Neutrophil (primary cell): ENCODE measurements at regions not wholly inside any gene's neighbourhood (a gene's known extent, or its start where the extent isn't known, plus 50 kb on each side); places are given as distances from the start of the nearest gene placed in this dataset.

Source experiments
- H3K27ac ChIP-seq: fragments of 200-600 bp; sonication (generic); 2 replicates; pipeline ENCODE4 v1.5.1; 2016; ENCODE audit warnings: mild to moderate bottlenecking, moderate library complexity
- H3K27me3 ChIP-seq: fragments of 200-600 bp; sonication (generic); 2 replicates; pipeline ENCODE4 v1.6.0; 2016; ENCODE audit warnings: mild to moderate bottlenecking
- H3K36me3 ChIP-seq: fragments of 200-600 bp; sonication (generic); 2 replicates; pipeline ENCODE4 v1.5.1; 2017
- H3K4me1 ChIP-seq, 2 experiments: fragments of 200-600 bp in 1 of 2; sonication (generic) in 1 of 2; 1 replicate in 1 of 2; 2 replicates in 1 of 2; pipeline versions ENCODE4 v1.5.1 to v1.6.1; 2013 to 2016; ENCODE audit warnings: low read depth in 1 of 2, low read length in 1 of 2, mild to moderate bottlenecking in 1 of 2, moderate library complexity in 1 of 2; ENCODE audit not compliant: control insufficient read depth in 1 of 2, insufficient read depth in 1 of 2
- H3K4me3 ChIP-seq, 2 experiments: fragments of 200-600 bp in 1 of 2; sonication (generic) in 1 of 2; 1 replicate in 1 of 2; 2 replicates in 1 of 2; pipeline ENCODE4 v1.5.1; 2013 to 2016; ENCODE audit warnings: low read depth in 1 of 2, low read length in 1 of 2, mild to moderate bottlenecking in 1 of 2, moderate library complexity in 1 of 2
- H3K9me3 ChIP-seq: fragments of 200-600 bp; sonication (generic); 2 replicates; pipeline ENCODE4 v1.5.1; 2016
- CTCF ChIP-seq: fragments of 200-600 bp; sonication (generic); IDR thresholded peaks from 2 replicates; pipeline ENCODE4 v1.5.1; 2016; ENCODE audit warnings: antibody characterized with exemption

DNA sequence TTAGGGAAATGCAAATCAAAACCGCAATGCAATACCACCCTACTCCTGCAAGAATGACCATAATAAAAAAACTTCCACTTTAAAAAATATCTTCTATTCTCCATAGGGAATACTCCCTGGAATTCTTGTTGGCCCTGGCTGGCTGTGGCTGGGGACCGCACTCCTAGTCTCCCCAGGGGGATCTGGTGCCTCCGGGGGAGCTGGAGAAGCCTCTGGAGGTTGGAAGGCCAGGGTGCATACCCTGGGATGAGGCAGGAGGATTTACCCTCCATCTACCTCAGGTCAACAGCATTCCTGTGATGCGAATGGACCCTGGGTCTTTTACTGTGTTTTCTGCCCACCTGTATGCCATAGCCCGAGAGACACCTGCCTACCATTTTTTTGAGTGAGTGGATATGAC lies 120.0 kb upstream of the ZNF536 start:
- H3K9me3 ChIP-seq = no peaks in the 10 kb centered on the region
- H3K4me3 ChIP-seq = no peak overlapping the region
- TF ChIP-seq CTCF = no peak
- peaks cover 0 to 12% of the 10 kb centered on the region in 2 experiments for H3K4me1 ChIP-seq
- no peaks in the 10 kb centered on the region for H3K36me3 ChIP-seq
- peaks cover 72% of the 10 kb centered on the region for H3K27me3 ChIP-seq
- H3K27ac ChIP-seq = no peak overlapping the region

DNA sequence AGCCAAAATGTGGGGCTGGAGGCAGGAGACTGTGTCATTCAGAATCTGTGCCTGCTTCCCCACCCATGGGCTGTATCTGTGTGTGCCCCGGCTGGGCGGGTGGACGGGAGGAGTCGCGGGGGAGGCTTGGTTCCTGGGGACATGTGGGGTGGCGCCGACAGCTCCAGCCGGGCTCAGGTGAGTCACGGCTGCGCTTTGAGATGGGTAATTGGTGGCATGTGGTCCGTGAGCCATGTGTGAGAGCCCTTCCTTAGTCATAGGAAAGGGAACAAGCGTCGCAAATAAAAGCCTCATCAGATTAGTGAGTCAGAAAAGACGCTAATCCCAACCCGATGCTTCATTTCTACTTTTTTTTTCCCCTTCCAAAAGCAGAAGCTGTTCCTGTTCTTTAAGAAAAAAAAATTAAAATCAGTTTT lies 118.6 kb upstream of the ZNF536 start:
- Histone ChIP-seq H3K27ac (no peak overlapping the region), H3K9me3 (no peaks in the 10 kb centered on the region)

DNA sequence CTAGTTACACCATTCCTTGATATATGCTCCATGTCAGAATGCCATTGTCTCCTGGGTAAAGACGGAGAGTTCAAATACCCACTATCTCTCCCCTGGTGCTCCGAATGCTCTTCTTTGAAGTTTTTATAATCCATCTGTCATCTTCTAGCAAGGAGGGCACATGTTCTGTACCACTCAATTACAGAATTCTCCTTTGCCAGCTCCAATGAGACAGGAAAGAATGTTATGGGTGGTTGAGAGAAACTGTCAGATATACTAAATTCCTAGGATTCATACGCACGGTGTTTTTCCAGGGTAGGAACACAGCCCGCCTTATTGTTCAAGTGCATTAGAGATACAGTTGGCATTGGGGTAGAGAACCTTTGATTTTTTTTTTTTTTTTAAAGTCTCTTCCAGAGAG lies 118.0 kb upstream of the ZNF536 start:
- H3K4me1 ChIP-seq = peaks cover 0 to 18% of the 10 kb centered on the region in 2 experiments
- no peaks in the 10 kb centered on the region for H3K9me3 ChIP-seq
- H3K36me3 ChIP-seq = no peaks in the 10 kb centered on the region
- H3K27ac ChIP-seq = no peak overlapping the region
- peaks cover 79% of the 10 kb centered on the region for H3K27me3 ChIP-seq
- no peak for TF ChIP-seq CTCF
- H3K4me3 ChIP-seq = no peak overlapping the region

More for the DNA sequence above, 118.6 kb upstream of the ZNF536 start:
- Histone ChIP-seq H3K27me3 (peaks cover 79% of the 10 kb centered on the region), H3K4me3 (no peak overlapping the region), H3K4me1 (peaks cover 0 to 18% of the 10 kb centered on the region in 2 experiments), H3K36me3 (no peaks in the 10 kb centered on the region)
- no peak for TF ChIP-seq CTCF

DNA sequence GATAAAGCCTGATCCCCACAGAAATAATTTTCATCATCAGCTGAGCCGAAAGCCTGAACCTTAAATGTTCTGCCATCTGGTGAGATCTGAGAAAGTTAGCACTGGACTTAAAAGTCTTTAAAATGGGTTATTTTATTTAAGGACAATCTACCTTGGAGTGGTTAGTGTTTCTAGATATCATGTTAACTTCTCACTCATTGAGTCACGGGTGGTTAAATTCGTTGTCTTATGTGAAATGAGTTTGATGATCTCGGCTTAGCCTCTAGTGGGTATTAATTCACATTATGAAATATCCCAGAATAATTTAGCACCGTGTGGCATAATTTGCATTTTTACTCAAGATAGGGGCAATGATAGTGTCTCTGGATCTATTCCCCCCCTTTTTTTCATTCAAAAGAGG lies 117.4 kb upstream of the ZNF536 start:
- H3K27me3 ChIP-seq = peaks cover 74% of the 10 kb centered on the region
- H3K4me3 ChIP-seq = no peak overlapping the region
- no peak overlapping the region for H3K27ac ChIP-seq
- H3K36me3 ChIP-seq = no peaks in the 10 kb centered on the region
- peaks cover 0 to 18% of the 10 kb centered on the region in 2 experiments for H3K4me1 ChIP-seq
- H3K9me3 ChIP-seq = no peaks in the 10 kb centered on the region
- TF ChIP-seq CTCF = no peak

DNA sequence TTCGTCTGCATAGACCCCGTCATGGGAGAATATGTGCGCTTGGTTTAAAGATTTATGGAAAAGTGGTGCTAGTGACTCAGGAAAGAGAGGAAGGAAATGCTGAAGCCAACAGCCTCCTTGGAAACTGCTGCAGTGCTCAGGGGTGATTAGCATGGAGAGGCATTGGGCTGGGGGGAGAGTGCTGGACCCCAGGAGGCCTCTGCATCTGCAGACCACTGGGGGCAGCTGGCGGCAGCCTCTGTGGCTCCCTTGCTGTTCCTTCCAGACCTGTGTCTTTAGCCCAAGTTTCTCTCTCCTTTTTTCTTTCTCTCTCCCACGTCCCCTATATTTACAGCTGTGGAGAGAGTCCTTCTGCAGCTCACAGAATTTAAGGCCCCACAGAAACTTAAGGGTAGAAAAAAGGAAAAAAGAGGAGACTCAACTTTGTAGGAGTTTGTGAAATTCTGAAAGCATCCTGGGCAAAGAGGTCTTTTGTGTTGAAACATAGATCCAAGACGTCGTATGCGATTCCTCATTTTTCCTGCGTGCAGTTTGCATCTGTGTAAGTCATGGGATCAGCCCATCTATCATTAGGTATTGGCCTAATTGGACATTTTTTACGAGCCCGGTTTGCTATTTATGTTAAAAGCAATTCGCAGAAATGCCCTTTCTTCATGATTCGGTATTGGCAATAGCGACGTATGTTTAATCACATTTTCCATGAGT lies 116.2 kb upstream of the ZNF536 start:
- Histone ChIP-seq H3K4me1 (peaks cover 0 to 18% of the 10 kb centered on the region in 2 experiments), H3K36me3 (no peaks in the 10 kb centered on the region), H3K9me3 (no peaks in the 10 kb centered on the region), H3K27me3 (peaks cover 71% of the 10 kb centered on the region), H3K27ac (no peak overlapping the region), H3K4me3 (no peak overlapping the region)
- TF ChIP-seq CTCF = no peak
